ENCODE measurements at regions not wholly inside any gene's neighbourhood (a gene's known extent, or its start where the extent isn't known, plus 50 kb on each side); places are given as distances from the start of the nearest gene placed in this dataset.
"Not testable (repeated sequence)": the region's sequence is repeated elsewhere in the genome, so short reads cannot be mapped to it uniquely, and the experiment has no call there.

DNA sequence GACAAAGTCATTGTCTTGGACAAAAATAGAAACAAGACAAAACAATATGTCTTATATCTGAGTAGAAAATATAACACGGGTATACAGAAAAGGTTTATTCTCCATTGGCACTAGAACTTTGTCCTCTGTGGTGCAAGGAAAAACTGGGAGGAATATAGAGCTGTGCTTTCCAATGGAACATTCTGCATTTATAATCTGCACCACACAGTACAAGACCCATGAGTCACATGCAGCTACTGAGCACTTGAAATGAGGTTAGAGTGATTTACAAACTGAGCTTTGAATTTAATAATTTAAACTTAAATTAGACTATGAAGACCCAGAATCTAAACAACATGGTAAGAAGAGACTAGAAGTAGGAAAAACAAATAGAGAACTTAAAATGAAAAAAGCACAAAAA lies 86.1 kb downstream of the RAP2A start:
- no peak for DNase-seq

DNA sequence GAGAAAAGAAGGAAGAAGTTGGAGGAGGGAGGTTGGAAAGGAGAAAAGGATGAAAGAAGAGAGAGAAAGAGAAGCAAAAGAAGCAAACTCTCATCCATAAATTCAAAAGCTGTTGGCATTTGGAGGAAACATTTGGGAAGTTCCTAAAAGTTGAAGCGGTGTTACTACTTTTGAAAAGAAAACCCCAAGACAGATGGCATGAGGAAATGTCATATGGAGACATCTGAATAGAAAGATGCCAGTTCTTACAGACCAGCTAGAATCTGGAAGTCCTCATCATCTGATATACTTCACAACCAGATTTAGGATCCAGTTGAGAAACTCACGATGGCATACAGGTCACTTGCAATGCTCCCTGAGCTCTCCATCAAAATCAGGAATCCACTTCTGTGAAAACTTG lies 86.9 kb downstream of the RAP2A start:
- DNase-seq, result no peak

DNA sequence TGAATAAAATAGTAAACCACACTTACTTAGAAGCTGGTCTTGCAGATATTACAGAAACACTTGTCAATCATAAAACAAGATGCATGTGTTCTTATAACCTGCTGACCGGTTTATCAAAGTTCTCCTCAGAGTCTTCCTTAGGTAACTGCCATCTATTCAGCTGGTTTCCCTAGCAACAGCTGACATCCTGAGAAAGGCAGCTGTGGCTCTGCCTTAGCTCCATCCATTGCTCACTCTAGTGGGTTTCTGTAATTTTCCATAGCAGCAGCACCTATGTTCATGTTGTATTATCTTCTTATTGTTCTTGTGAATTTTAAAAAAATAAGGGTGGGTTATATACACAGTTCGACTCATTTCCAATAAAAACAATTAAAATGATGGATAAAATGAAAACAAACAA lies 87.8 kb downstream of the RAP2A start:
- DNase-seq, result no peak

DNA sequence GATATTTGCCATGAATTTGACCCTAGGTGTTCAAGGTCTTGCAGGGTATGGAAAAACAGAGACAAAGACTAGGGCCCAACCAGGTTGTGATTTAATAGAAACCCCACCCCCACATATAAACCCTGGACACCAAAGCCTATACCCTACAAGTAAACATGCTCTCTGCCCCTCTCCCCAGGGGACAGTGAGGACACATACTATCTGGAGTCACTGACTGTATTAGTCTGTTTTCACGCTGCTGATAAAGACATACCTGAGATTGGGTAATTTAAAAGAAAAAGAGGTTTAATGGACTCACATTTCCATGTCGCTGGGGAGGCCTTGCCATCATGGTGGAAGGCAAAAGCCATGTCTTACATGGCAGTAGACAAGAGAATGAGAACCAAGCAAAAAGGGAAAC lies 88.3 kb downstream of the RAP2A start:
- DNase-seq, result no peak

DNA sequence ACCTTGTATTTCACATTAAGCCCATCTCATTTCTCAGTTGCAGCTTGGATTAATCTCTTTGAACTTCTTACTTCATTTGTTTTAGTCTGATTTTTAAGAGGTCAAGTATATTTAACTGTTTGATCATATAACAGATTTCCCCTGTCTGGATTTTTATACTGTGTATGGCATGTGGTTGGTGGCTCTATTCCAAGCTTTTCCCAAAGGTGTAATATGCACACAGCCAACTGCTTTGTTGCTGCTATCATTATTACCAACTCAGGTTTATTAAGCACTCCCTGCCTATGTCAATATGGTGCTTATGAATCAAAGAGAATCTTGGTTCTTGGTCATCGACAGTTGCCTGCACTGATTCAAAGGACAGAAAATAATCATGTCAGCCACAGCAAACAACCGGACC lies 92.6 kb downstream of the RAP2A start:
- no peak for DNase-seq

DNA sequence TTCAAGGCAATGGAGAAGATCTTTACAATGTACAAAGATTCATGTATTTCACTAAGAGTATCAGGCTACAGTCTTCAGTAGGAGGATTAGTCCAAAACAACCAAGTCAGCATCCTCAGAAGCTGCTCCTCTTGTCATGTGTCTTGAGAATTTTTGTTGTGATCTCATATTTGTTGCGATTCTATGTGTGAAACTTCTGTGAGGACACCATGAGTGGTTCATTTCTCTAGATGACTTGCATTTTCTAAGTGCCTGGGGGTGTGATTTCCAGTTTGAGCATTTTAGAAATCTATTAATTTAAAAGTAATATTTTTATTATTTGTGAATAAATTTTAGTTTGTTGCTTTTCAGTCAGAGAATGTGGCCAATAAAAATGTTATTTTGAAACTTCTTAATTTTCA lies 94.5 kb downstream of the RAP2A start:
- no peak for DNase-seq

GRCh38 chr13:97534540-97534939 lies 100.6 kb downstream of the RAP2A start:
- DNase-seq, result no peak

- no peak for DNase-seq
Observed at GRCh38 chr13:97535614-97536013, 101.6 kb downstream of the RAP2A start.

- no peak for DNase-seq
Observed at GRCh38 chr13:97537110-97537509, 103.1 kb downstream of the RAP2A start.

GRCh38 chr13:97538203-97538602 lies 104.2 kb downstream of the RAP2A start:
- no peak for DNase-seq

GRCh38 chr13:97539651-97540610 lies 106.0 kb downstream of the RAP2A start:
- DNase-seq, result no peak

DNA sequence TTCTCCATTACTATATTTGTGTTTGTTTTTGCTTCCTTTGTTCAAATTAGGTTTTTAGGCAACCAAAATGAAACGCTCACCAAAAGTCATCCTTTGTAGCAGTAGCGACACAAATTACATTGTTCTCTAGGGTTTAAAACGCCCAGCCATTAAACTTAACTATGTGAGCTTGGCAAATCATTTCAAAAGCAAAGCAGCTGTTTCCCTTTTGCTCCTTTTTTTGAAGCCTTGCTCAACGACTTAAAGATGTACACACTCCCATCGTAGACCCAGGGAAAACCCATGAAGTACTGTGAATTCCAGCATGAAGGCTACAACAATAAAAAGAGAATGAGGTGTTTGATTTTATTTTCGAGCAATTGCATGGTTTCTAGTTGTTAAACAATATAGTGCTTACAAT lies 106.7 kb downstream of the RAP2A start:
- no peak for DNase-seq

DNA sequence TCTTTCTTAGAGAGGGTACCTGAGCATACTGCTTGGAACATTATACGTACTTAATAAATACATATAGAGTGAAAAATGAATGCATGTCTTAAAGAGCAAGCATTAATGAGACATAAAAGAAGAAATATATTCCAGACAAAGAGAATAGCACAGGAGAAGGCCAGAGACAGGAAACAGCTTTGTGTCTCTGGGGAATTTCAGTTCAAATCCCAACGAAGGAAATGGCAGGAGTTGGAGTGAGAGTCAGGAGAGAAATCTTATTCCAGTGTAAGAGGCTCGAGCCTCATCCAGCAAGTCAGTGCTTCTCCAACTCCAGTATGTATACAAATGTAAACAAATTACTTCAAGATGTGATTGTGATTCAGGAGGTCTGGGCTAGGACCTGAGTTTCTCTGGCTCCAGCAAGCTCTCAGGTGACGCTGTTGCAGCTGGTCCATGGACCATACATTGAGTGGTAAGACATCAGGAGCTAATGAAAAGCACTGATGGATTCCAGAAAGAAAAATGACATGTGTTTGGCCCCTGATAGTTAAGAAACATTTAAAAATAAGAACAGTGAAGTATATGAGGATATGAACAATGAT lies 108.2 kb downstream of the RAP2A start:
- no peak for DNase-seq

GRCh38 chr13:97544031-97544765 lies 110.2 kb downstream of the RAP2A start:
- no peak for DNase-seq

GRCh38 chr13:97544971-97545499 lies 111.1 kb downstream of the RAP2A start:
- not testable (repeated sequence) for DNase-seq

DNA sequence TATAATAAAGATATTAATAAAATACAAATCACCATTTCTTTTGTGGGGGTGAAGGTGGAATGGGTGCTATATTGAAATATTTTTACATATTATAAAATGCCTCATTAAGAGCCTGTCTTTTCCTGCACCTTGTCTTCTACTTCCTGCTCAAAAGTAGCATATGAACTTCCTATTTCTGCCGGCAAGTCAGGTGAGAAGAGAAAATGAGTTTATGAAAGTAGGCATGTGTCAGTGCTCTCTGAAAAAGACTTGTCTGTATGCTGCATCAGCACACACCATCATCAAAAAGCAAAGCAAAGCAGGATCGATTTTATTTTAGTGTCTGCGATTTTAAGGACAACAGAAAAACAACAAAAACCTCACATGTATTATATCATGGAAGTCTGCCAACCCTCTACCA lies 114.2 kb downstream of the RAP2A start:
- no peak for DNase-seq

DNA sequence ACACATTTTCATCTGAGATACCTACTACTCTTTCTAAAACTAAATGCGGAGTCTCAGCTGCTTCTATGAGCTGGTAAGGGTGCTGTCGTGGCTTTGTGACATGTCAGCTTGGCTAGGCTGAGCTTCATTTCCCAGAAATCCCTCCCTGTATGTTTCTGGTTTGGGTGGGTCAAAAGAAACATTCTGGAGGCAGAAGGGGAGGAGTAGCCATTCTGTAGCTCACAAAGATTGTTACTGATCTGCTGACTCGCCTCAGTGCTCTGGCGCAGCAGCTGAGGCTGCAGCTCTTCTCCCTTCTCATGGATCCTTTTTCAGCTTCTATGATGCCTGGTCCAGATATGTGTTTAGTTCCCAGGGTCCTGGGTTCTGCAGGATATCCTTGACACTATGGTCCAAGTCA lies 114.7 kb downstream of the RAP2A start:
- no peak for DNase-seq

- DNase-seq, result no peak
Observed at GRCh38 chr13:97549201-97549600, 115.2 kb downstream of the RAP2A start.

- no peak for DNase-seq
Observed at GRCh38 chr13:97554496-97554895, 120.5 kb downstream of the RAP2A start.

- DNase-seq, result no peak
Observed at GRCh38 chr13:97555034-97555433, 121.1 kb downstream of the RAP2A start.

GRCh38 chr13:97559030-97559429 lies 125.1 kb downstream of the RAP2A start:
- DNase-seq, result no peak

- DNase-seq, result no peak
Observed at GRCh38 chr13:97559981-97560380, 126.0 kb downstream of the RAP2A start.

DNA sequence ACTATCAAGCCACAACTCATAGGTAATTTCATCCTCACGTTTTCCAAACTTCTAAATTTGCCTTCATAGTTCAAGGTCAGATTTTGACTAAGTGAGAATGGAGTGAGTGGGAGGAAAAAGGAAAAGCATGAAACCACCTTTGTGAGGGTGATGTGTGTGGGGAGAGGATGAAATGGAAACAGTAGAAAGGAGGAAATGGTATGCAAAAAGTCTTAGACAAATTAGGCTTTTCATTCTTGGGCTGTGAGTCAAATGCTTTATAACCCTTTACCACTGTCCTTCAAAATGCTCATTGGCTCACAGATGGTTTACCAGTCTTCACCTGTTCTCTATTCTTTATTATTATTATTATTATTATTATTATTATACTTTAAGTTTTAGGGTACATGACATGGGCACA lies 127.2 kb downstream of the RAP2A start:
- DNase-seq, result no peak

DNA sequence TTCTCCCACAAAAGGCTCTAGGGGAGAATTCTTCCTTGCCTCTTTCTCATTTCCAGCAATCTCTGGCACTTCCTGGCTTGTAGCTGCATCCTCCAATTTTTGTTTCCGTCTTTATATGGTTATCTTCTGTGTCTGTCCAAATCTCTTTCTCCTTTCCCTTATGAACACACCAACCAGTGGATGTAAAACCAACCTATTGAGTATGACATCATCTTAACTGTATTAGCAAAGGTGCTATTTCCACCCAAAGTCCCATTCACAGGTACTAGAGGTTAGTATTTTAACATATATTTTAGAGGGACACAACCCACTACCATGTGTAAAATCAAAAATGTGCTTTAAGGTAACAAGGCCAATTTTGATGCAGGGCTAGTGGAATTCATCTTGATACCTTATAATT lies 129.0 kb downstream of the RAP2A start:
- DNase-seq, result no peak
